DOHH2 (cell line): ENCODE measurements at regions not wholly inside any gene's neighbourhood (a gene's known extent, or its start where the extent isn't known, plus 50 kb on each side); places are given as distances from the start of the nearest gene placed in this dataset.
"Not testable (repeated sequence)": the region's sequence is repeated elsewhere in the genome, so short reads cannot be mapped to it uniquely, and the experiment has no call there.

Source experiments
- H3F3A ChIP-seq: fragments of 200-600 bp; sonication (generic), shearing (Covaris generic); 2 replicates; pipeline ENCODE4 v1.6.0; 2016; ENCODE audit warnings: antibody characterized with exemption, mild to moderate bottlenecking; ENCODE audit not compliant: control insufficient read depth, insufficient read depth
- H3K27ac ChIP-seq: fragments of 200-600 bp; sonication (generic); 2 replicates; pipeline ENCODE4 v1.5.1; 2014; ENCODE audit warnings: low read depth, mild to moderate bottlenecking, low read length, moderate library complexity
- H3K27me3 ChIP-seq: fragments of 200-600 bp; sonication (generic); 2 replicates; pipeline ENCODE4 v1.6.1; 2014; ENCODE audit warnings: mild to moderate bottlenecking, low read length, mixed read lengths; ENCODE audit not compliant: control insufficient read depth
- H3K36me3 ChIP-seq: fragments of 200-600 bp; sonication (generic); 2 replicates; pipeline ENCODE4 v1.6.1; 2014; ENCODE audit warnings: mild to moderate bottlenecking, low read length, moderate library complexity, mixed read lengths; ENCODE audit not compliant: control insufficient read depth
- H3K4me1 ChIP-seq: fragments of 200-600 bp; sonication (generic); 2 replicates; pipeline ENCODE4 v1.6.1; 2014; ENCODE audit warnings: mild to moderate bottlenecking, low read length, mixed read lengths; ENCODE audit not compliant: control insufficient read depth
- H3K4me2 ChIP-seq: fragments of 200-600 bp; sonication (generic); 2 replicates; pipeline ENCODE4 v1.6.0; 2014; ENCODE audit warnings: mild to moderate bottlenecking, low read length, moderate library complexity
- H3K4me3 ChIP-seq: fragments of 200-600 bp; sonication (generic); 2 replicates; pipeline ENCODE4 v1.5.1; 2014; ENCODE audit warnings: mild to moderate bottlenecking, low read length, mixed read lengths
- H3K79me2 ChIP-seq: fragments of 200-600 bp; sonication (generic); 2 replicates; pipeline ENCODE4 v1.6.1; 2014; ENCODE audit warnings: mild to moderate bottlenecking, low read length, mixed read lengths; ENCODE audit not compliant: control insufficient read depth
- H3K9me2 ChIP-seq: fragments of 200-600 bp; sonication (generic); replicated peaks from 2 replicates; pipeline ENCODE4 v1.6.1; 2014; ENCODE audit warnings: mild to moderate bottlenecking, low read length, mixed read lengths; ENCODE audit not compliant: control insufficient read depth
- H3K9me3 ChIP-seq: fragments of 200-600 bp; sonication (generic); 2 replicates; pipeline ENCODE4 v1.6.1; 2014; ENCODE audit warnings: antibody characterized with exemption, low read length, mixed read lengths; ENCODE audit not compliant: control insufficient read depth, insufficient read depth
- H4K20me1 ChIP-seq: fragments of 200-600 bp; sonication (generic); 2 replicates; pipeline ENCODE4 v1.6.0; 2014; ENCODE audit warnings: low read depth, mild to moderate bottlenecking, antibody characterized with exemption, low read length, moderate library complexity; ENCODE audit not compliant: control insufficient read depth, insufficient read depth
- EZH2phosphoT487 ChIP-seq: fragments of 200-600 bp; sonication (generic); IDR thresholded peaks from 2 replicates; pipeline ENCODE4 v1.6.1; 2017; ENCODE audit warnings: borderline replicate concordance, mild to moderate bottlenecking, antibody characterized with exemption, low read length, moderate library complexity, mixed read lengths
- TF ChIP-seq, protein P1 (sequence below): fragments of 200-600 bp; sonication (generic); IDR thresholded peaks from one replicate; pipeline ENCODE4 v1.5.1; 2014; ENCODE audit warnings: antibody characterized with exemption, mild to moderate bottlenecking, low read depth, low read length; ENCODE audit not compliant: poor library complexity, severe bottlenecking

- Histone ChIP-seq H3K79me2 (no peaks in the 10 kb centered on the region), H3K4me3 (no peak overlapping the region), H3K9me2 (no peaks in the 10 kb centered on the region), H3K36me3 (peaks cover 3% of the 10 kb centered on the region; the same call in 1 of the 2 replicates), H3K4me2 (no peak overlapping the region), H3F3A (peaks cover 3% of the 10 kb centered on the region; the same call in 1 of the 2 replicates), H3K9me3 (peaks cover 15% of the 10 kb centered on the region), H3K27me3 (no peaks in the 10 kb centered on the region), H3K27ac (no peak overlapping the region), H3K4me1 (peaks cover 4% of the 10 kb centered on the region; the same call in 1 of the 2 replicates), H4K20me1 (no peaks in the 10 kb centered on the region)
- no peak for TF ChIP-seq EZH2phosphoT487
- TF ChIP-seq, protein P1, sequence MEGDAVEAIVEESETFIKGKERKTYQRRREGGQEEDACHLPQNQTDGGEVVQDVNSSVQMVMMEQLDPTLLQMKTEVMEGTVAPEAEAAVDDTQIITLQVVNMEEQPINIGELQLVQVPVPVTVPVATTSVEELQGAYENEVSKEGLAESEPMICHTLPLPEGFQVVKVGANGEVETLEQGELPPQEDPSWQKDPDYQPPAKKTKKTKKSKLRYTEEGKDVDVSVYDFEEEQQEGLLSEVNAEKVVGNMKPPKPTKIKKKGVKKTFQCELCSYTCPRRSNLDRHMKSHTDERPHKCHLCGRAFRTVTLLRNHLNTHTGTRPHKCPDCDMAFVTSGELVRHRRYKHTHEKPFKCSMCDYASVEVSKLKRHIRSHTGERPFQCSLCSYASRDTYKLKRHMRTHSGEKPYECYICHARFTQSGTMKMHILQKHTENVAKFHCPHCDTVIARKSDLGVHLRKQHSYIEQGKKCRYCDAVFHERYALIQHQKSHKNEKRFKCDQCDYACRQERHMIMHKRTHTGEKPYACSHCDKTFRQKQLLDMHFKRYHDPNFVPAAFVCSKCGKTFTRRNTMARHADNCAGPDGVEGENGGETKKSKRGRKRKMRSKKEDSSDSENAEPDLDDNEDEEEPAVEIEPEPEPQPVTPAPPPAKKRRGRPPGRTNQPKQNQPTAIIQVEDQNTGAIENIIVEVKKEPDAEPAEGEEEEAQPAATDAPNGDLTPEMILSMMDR, result no peak
Observed at GRCh38 chr1:198959032-198959431, 320.2 kb downstream of the PTPRC start.

GRCh38 chr1:198959676-198960075, 320.8 kb downstream of the PTPRC start:
- H3K9me2 ChIP-seq, result no peaks in the 10 kb centered on the region
- H3K27me3 ChIP-seq, result no peaks in the 10 kb centered on the region
- peaks cover 3% of the 10 kb centered on the region; the same call in 1 of the 2 replicates for H3F3A ChIP-seq
- no peaks in the 10 kb centered on the region for H4K20me1 ChIP-seq
- TF ChIP-seq, protein P1, result no peak
- TF ChIP-seq EZH2phosphoT487, result no peak
- peaks cover 18% of the 10 kb centered on the region for H3K9me3 ChIP-seq
- H3K4me2 ChIP-seq, result no peak overlapping the region
- no peak overlapping the region for H3K27ac ChIP-seq
- H3K4me3 ChIP-seq, result no peak overlapping the region
- no peaks in the 10 kb centered on the region for H3K79me2 ChIP-seq
- H3K4me1 ChIP-seq, result peaks cover 4% of the 10 kb centered on the region; the same call in 1 of the 2 replicates
- H3K36me3 ChIP-seq, result peaks cover 3% of the 10 kb centered on the region; the same call in 1 of the 2 replicates

GRCh38 chr1:198963796-198964195, 325.0 kb downstream of the PTPRC start:
- not testable (repeated sequence) for H3K27ac ChIP-seq, H3K4me1 ChIP-seq, H3K27me3 ChIP-seq, H3K79me2 ChIP-seq, H4K20me1 ChIP-seq, H3F3A ChIP-seq, H3K9me2 ChIP-seq, H3K36me3 ChIP-seq, H3K4me3 ChIP-seq, H3K4me2 ChIP-seq
- peaks cover 12% of the 10 kb centered on the region; the same call in 1 of the 2 replicates for H3K9me3 ChIP-seq

- Histone ChIP-seq H3K9me2 (no peaks in the 10 kb centered on the region), H3K4me2 (no peak overlapping the region), H3K79me2 (no peaks in the 10 kb centered on the region), H3K9me3 (peaks cover 12% of the 10 kb centered on the region; the same call in 1 of the 2 replicates), H3K27ac (no peak overlapping the region), H3F3A (no peaks in the 10 kb centered on the region), H3K36me3 (peaks cover 9% of the 10 kb centered on the region; the same call in 1 of the 2 replicates), H3K4me3 (no peak overlapping the region), H3K4me1 (no peaks in the 10 kb centered on the region), H3K27me3 (no peaks in the 10 kb centered on the region), H4K20me1 (no peaks in the 10 kb centered on the region)
- TF ChIP-seq, protein P1, result no peak
- no peak for TF ChIP-seq EZH2phosphoT487
Observed at GRCh38 chr1:198966519-198966918, 327.7 kb downstream of the PTPRC start.
